Hematopoietic multipotent progenitor cell treated with erythropoietin and hydrocortisone succinate and interleukin-3 and kit ligand, for 4 days (in vitro differentiated cells): ENCODE measurements at regions not wholly inside any gene's neighbourhood (a gene's known extent, or its start where the extent isn't known, plus 50 kb on each side); places are given as distances from the start of the nearest gene placed in this dataset.
"Not testable (repeated sequence)": the region's sequence is repeated elsewhere in the genome, so short reads cannot be mapped to it uniquely, and the experiment has no call there.

Experiments used
- DNase-seq: peaks from one replicate; pipeline ENCODE4 v3.0.0-alpha.2; 2015

GRCh38 chr7:25603427-25603740 lies 375.1 kb upstream of the NPVF start:
- not testable (repeated sequence) for DNase-seq

- DNase-seq: no peak
Observed at GRCh38 chr7:25611196-25611595, 382.9 kb upstream of the NPVF start.

DNA sequence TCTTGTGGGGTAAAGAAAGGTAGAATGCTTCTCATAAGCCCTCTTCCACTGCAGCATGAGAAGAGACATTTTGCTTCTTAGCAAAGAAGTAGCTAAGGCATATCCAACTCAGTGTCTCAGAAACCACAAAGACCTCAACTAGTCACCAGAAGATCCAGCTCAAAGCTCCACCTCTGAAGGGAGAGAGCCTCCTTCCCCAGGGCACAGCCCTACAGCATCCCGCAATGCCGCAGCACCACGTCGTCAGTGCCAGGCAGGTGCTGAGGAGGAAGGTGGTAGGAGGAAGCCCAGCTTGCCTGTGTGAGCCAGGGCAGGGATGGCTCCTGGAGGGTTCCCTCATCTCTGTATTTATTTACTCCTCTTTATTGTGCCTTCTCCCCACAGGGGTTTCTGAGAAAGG lies 385.6 kb upstream of the NPVF start:
- peak; percentile 25 for DNase-seq

- no peak for DNase-seq
Observed at GRCh38 chr7:25614415-25614814, 386.1 kb upstream of the NPVF start.

- peak; percentile 56 for DNase-seq
Observed at GRCh38 chr7:25615003-25615402, 386.7 kb upstream of the NPVF start.

GRCh38 chr7:25615593-25615992 lies 387.3 kb upstream of the NPVF start:
- no peak for DNase-seq

DNA sequence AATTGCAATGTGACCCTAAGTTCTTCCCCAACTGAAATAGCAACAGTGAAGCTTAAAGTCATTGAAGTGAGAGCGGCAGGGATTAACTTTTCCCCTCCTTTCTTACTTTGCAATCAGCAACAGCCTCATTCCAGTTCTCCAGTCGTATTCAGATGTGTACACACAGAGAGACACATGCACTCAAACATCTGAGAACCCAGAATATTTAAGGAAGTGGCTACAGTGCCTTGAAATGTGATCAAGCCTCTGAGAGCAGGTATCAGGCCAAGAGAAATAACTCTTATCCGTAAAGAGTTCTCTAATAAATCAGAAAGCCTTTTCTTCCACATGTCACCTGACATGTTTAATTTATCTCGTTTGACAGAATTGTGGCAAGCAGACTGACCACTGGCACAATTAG lies 388.9 kb upstream of the NPVF start:
- no peak for DNase-seq

GRCh38 chr7:25617673-25618072 lies 389.4 kb upstream of the NPVF start:
- DNase-seq: no peak

- DNase-seq: no peak
Observed at GRCh38 chr7:25619381-25619780, 391.1 kb upstream of the NPVF start.

DNA sequence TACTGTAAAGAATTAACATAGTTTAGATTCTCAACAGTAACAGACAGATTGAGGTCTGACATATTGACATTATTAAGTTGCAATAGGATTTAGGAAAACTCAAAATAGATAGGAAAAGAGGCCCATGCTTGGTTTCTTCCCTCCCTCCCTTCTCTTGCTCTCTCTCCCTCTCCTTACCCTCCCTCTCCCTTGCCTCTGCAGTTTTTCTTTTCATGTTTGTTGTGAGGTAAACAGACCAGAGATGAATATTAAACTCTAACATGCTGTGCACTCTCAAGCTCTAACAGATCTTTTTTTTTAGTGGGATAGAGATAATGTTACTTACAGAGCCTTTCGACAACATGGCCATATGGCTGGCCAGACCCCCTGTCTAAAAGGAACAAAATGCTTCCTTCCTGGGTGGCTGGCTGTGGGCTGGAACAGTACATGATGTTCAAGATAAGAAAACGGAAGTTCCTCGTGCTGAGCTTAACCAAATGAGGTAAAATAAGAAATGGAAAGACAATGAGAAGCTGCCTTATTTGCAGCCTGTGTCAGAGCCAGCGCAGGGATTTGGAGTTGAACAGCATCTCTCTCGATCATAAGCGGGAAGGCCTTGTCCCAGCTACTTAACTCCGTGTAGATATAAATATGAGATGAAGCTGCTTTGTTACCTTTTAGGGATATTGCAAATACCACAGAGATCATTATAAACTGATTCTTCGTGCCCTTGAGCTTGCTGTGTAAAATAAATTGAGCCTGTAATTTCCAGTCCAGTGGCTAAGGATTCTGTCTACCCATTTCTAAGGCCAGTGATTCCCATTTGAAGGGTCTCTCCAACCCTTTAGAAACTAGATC lies 391.9 kb upstream of the NPVF start:
- DNase-seq: peak; percentile 89

GRCh38 chr7:25621993-25622392 lies 393.7 kb upstream of the NPVF start:
- no peak for DNase-seq

GRCh38 chr7:25622695-25623094 lies 394.4 kb upstream of the NPVF start:
- DNase-seq: no peak

DNA sequence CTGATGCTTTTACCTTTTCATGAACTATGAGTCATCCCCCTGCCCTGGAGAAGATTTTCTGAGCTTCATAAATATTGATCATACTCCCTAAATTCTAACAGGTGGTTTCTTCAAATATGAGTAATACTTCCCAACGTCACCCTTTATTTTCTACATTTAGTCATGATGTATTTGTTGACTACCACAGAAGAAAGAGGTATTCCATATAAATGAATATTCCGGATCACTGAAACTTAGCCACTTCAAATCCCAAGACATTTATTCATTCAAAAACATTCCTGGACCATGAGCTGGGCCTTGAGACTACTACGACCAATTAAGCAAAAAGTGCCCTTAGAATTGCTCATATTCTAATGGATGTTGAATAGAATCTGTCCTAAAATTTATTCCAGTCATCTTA lies 395.8 kb upstream of the NPVF start:
- no peak for DNase-seq

GRCh38 chr7:25624833-25625232 lies 396.5 kb upstream of the NPVF start:
- DNase-seq: no peak

DNA sequence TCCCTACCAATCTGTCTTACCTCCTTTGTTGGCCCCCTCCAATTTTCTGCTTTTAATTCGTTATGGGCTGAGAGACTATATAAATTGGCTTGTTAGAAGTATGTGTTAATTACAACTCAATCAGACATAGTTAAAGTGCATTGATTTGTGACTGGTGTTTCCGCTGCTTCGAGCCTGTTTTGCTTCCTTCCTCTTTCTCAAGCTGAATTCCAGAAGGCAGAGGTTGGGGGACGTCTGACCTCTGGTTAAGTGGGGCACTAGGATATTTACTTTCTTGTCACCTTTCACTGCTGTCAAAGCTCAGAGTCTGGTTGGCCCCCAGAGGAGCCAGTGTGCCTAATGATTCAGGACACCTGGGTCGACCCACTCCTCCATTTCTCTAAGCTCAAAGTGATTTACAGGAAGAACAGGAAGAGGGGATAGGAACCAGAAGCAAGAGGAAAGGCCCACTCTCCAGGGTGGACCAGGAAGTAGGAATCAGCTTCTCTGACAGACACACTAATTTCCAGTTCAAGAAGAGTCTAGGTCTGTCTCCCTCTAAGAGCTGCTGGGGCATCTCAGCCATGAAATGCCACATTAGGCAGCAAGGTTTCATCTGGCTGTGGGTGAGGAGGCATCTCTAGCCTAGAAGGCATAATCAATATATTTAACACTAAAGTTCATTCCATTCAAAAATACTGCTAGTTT lies 397.2 kb upstream of the NPVF start:
- DNase-seq: peak; percentile 61

DNA sequence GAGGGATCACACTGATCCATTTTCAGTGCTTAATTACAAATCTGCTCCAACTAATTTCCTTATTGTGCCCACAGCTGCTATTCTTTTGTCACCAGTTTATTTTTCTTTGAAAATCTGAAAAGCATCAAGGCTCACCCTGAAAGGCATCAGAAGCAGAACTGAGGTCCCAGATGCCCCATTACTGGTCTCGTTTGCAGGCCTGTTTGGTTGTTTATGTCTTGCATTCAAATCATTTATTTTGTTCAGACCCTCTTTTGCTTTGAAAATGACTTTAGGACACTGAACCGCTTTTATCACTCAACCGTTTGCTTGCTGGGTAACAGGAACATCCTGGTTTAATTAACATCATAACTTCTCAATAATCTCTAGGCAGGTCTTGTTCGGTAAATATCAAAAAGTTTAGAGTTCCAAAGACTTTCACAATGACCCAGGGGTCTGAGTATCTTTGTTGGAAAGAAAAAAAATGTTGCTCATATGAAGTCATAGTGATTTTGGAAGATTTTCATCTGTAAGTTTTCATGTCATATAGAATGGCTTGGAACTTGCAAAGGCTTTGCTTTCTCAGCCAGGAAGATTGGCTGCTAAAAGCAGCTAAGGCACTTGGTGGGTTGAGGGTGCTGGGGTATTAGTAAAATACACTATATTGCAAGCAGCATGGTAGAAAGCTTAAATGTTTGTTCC lies 398.3 kb upstream of the NPVF start:
- DNase-seq: no peak

DNA sequence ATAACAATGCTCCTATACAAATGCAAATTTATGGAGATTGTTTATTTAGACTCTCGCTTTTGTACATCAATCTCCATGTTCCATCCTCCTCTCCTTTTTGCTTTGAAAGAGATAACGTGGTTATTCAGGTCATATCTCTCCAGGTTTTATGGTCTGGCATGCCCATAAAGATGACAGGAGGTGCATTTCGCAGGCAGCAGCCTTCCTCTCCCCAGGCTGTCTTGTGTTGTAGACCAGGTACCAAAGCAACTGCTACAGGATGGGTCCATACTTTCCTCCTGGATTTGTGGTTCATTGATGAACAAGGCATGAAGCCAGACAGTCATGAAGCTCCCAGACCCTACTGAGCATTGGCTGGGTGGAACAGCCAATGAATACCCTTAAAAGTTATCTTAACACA lies 400.2 kb upstream of the NPVF start:
- DNase-seq: no peak

DNA sequence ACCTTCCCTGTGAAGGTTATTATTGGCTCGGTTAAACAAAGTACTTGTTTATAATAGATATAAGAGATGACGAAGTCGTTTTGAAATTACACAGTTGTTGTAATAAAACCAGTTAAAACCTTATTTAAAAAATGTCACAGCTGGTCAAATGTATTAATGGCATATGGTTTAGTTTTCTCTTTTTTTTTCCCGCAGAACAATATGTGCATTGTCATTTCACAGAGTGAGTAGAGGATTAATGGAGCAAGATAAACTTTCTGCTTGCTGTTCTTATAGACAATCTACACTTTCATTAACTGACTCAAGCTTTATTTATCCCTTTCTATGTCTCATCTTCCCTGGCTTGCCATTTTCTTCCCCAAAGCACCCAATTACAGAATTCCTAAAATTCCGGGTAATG lies 404.3 kb upstream of the NPVF start:
- DNase-seq: no peak

DNA sequence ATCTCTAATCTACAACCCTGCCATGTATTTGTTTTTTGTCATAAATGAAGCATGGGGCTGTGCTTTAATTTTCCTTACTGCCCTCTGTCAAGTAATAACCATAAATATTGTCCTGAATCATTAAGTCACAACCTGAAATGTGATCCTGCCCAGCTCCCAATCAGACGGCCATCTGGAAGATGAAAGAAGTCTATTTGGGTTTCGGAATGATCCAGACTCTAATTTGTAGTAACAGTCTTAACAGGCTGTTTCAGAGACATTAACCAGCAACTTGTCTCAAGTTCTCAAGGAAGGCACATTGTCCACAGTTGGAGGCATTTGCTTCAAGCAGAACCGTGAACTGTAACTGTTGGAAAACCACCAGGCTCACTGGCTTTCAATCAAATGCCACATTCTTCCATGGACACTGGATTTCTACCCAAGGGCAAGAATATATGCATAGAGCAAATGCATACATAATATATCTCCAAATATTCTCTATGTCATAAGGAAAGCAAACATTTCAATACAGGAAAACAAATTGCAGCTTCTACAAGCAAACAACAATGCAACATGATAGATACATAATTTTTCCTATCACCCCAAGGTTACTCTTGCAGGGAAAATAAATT lies 405.2 kb upstream of the NPVF start:
- no peak for DNase-seq

DNA sequence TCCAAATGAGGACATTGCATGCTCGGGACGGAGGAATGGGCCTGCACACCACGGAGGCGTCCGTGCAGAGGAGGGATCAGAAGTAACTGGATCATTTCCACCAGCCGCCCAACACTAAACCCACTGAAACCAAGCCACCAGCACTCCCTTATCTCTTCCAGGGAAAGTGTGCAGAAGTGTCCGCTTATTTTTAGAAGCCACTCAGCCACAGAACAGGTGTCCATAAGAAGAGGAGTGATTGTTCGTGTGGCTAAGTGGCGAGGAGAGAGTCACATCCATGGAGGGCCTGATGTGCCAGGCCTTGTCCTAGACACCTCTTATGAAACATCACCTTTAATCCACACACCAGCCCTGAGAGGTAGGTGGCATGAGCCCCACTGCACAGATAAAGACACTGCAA lies 407.9 kb upstream of the NPVF start:
- no peak for DNase-seq

GRCh38 chr7:25636871-25637283 lies 408.6 kb upstream of the NPVF start:
- no peak for DNase-seq

DNA sequence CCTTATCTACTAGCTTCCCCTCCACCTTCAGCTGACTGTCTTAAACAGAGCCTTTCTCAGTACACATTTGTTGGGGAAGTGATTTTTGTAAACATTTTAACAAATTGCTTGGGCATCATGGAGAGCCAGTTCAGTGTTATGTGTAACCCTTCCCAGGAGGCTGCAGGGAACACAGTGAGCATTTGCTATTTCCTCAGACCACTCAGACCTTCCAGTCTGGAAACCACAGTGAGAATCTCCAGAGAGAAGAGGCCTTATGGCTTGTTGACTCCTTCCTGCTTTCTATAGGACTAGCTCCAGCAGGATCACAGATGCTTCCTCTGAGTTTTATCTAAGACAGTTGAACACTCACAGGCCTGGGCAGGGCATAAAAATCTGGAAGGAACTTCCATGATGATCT lies 409.8 kb upstream of the NPVF start:
- DNase-seq: no peak

DNA sequence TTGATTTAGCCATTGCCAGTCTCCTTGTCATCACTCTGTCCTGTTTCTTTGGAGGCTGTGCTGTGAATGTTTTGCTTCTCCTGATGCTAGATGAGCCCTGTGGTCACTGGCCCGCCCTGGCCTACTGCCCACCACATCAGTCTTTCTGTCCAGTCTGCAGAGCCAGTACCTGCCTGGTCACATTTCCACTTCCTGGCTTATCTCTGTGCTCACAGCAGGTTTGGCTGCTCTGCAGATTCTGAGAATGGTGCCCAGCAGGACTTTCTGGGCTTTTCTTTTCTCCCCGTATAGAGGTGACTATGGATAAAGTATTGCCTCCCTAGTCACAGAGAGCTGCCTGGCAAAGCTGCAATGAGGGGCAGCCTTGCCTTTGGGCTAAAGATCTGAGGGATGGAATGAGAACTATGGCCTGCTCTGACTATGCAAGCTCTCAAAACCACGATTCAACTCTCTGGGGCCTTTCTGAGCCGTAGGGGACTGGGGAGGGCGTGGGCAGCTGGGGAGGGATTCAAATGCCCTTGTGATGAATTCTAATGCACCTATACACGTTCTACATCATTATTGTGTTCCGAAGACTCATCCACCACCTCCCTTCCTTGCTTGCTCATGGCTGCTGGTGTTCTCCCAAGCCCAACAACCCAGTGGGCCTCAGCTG lies 410.4 kb upstream of the NPVF start:
- DNase-seq: no peak
